Vagina (tissue), 2 donors: ENCODE measurements at regions not wholly inside any gene's neighbourhood (a gene's known extent, or its start where the extent isn't known, plus 50 kb on each side); places are given as distances from the start of the nearest gene placed in this dataset.

ENCODE experiments used
- DNase-seq, 2 donors: peaks; one replicate each; pipeline ENCODE4 v3.0.0-alpha.2; 2017; ENCODE audit errors: extremely low spot score in 2 of 2
- H3K27ac ChIP-seq: fragments of 200-600 bp; sonication (generic); one replicate; pipeline ENCODE4 v1.5.1; 2019
- H3K27me3 ChIP-seq: fragments of 200-600 bp; sonication (generic); one replicate; pipeline ENCODE4 v1.5.1; 2019
- H3K36me3 ChIP-seq, 2 donors: fragments of 200-600 bp; sonication (generic); one replicate each; pipeline ENCODE4 v1.5.1; 2017 to 2019
- H3K4me1 ChIP-seq: fragments of 200-600 bp; sonication (generic); one replicate; pipeline ENCODE4 v1.5.1; 2019
- H3K4me3 ChIP-seq, 2 donors: fragments of 200-600 bp; sonication (generic); 1 replicate in 1 of 2; 2 replicates in 1 of 2; pipeline ENCODE4 v1.5.1; 2016 to 2019
- H3K9me3 ChIP-seq: fragments of 200-600 bp; sonication (generic); one replicate; pipeline ENCODE4 v1.5.1; 2019
- POLR2A ChIP-seq, 2 donors: fragments of 450-650 bp; IDR thresholded peaks; one replicate each; pipeline ENCODE4 v1.6.1; 2017; ENCODE audit warnings: antibody characterized with exemption in 2 of 2, mild to moderate bottlenecking in 2 of 2, moderate library complexity in 2 of 2
- POLR2AphosphoS5 ChIP-seq, 2 donors: sonication (generic); formaldehyde crosslinking; IDR thresholded peaks; one replicate each; pipeline ENCODE4 v1.9.0; 2017; ENCODE audit warnings: antibody characterized with exemption in 2 of 2, mild to moderate bottlenecking in 2 of 2, low read depth in 1 of 2; ENCODE audit not compliant: insufficient read depth in 1 of 2
- intact Hi-C: fragments of 100-400 bp; cut with DNase I; formaldehyde crosslinking; loops from one replicate; pipeline ENCODE4 v1.15.1; 2023
- TF ChIP-seq, protein P1 (sequence below), 3 experiments: fragments of 450-650 bp in 2 of 3; fragments of 200-600 bp in 1 of 3; sonication (generic) in 1 of 3; IDR thresholded peaks; one replicate each; pipeline ENCODE4 v1.5.1; 2017 to 2019; ENCODE audit warnings: antibody characterized with exemption in 3 of 3, mild to moderate bottlenecking in 2 of 3, moderate library complexity in 2 of 3

DNA sequence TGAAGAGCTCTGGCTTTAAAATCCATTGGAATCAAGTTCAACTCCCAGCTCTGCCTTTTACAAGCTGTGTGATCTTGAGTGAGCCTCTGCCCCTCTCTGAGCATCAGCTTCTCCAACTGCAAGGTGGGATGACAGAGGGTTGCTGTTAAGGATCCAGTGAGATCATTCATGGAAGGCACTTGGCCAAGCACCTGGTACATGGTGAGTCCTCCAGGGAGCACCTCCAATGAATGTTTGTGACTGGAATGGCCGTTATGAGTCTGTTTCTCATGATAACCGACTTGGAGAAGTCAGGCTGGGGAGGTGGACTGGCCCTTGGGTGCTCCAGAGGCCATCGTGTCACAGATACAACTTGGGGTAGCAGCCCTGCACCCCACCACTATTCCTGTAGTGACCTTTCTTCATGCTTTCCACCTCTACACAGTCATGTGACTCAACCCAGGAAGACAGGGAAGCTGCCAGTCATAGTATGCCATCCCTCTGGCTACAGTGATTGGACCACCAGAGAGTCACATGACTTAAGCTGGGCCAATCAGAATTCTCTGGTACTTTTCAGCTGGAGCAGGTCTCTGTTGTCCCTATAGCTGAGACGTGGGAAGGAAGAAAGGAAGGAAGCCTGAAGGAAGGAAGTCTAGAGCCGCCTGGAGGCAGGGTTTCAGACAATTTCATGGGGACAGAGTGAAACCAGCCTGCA lies 146.5 kb upstream of the MYL2 start:
- Histone ChIP-seq H3K36me3 (no peaks in the 10 kb centered on the region), H3K27ac (no peak overlapping the region), H3K4me3 (no peak overlapping the region), H3K4me1 (no peaks in the 10 kb centered on the region), H3K9me3 (no peaks in the 10 kb centered on the region), H3K27me3 (no peaks in the 10 kb centered on the region)
- DNase-seq, result no peak
- TF ChIP-seq POLR2AphosphoS5 (IDR thresholded peaks at IDR 0.05; ENCODE audit: insufficient read depth in 1 of 2, low read depth in 1 of 2) (no peak), POLR2A (IDR thresholded peaks at IDR 0.05) (no peak)
- TF ChIP-seq, protein P1, sequence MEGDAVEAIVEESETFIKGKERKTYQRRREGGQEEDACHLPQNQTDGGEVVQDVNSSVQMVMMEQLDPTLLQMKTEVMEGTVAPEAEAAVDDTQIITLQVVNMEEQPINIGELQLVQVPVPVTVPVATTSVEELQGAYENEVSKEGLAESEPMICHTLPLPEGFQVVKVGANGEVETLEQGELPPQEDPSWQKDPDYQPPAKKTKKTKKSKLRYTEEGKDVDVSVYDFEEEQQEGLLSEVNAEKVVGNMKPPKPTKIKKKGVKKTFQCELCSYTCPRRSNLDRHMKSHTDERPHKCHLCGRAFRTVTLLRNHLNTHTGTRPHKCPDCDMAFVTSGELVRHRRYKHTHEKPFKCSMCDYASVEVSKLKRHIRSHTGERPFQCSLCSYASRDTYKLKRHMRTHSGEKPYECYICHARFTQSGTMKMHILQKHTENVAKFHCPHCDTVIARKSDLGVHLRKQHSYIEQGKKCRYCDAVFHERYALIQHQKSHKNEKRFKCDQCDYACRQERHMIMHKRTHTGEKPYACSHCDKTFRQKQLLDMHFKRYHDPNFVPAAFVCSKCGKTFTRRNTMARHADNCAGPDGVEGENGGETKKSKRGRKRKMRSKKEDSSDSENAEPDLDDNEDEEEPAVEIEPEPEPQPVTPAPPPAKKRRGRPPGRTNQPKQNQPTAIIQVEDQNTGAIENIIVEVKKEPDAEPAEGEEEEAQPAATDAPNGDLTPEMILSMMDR (IDR thresholded peaks at IDR 0.05), result no peak
- intact Hi-C loops, result no loop called here

DNA sequence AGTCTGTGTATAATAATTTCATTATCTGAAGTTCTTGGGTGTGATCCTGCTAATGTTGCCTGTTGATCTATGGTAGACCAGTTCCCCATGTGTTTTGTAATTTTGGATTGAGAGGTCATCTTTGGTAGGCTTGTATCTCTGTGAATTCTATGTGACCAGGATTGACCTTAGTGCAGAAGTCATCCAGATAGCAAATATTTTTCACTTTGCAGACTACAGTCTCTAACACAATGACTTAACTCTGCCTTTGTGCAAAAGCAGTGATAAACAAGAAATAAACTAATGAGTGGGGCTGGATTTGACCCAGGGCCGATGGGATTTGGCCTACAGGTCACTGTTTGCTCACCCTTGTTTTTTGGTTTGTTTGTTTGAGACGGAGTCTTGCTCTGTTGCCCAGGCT lies 144.6 kb upstream of the MYL2 start:
- no peaks in the 10 kb centered on the region for H3K4me1 ChIP-seq
- TF ChIP-seq POLR2AphosphoS5 (IDR thresholded peaks at IDR 0.05; ENCODE audit: insufficient read depth in 1 of 2, low read depth in 1 of 2) (no peak), POLR2A (IDR thresholded peaks at IDR 0.05) (no peak)
- TF ChIP-seq, protein P1 (IDR thresholded peaks at IDR 0.05), result no peak
- intact Hi-C loops, result no loop called here
- H3K36me3 ChIP-seq, result no peaks in the 10 kb centered on the region
- H3K27me3 ChIP-seq, result no peaks in the 10 kb centered on the region
- H3K9me3 ChIP-seq, result no peaks in the 10 kb centered on the region
- H3K27ac ChIP-seq, result no peak overlapping the region
- no peak for DNase-seq
- no peak overlapping the region for H3K4me3 ChIP-seq

DNA sequence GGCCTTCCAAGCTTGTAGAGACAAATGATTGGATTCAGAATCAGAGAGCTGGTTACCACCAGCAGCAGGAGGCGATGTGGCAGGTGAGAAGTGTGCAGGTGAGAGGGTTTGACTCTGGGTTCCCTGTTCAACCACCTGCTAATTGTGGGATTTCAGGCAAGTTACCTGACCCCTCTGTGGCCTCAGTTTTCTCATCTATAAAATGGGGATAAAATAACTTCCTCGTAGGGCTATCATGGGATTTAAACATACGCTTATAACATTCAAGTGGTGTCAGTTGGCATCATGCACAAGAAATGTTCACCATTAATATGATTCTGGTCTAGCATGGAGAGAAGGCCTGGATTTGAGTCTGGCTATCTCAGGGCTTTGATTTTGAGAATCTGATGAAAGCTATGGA lies 143.8 kb upstream of the MYL2 start:
- H3K27ac ChIP-seq, result no peak overlapping the region

DNA sequence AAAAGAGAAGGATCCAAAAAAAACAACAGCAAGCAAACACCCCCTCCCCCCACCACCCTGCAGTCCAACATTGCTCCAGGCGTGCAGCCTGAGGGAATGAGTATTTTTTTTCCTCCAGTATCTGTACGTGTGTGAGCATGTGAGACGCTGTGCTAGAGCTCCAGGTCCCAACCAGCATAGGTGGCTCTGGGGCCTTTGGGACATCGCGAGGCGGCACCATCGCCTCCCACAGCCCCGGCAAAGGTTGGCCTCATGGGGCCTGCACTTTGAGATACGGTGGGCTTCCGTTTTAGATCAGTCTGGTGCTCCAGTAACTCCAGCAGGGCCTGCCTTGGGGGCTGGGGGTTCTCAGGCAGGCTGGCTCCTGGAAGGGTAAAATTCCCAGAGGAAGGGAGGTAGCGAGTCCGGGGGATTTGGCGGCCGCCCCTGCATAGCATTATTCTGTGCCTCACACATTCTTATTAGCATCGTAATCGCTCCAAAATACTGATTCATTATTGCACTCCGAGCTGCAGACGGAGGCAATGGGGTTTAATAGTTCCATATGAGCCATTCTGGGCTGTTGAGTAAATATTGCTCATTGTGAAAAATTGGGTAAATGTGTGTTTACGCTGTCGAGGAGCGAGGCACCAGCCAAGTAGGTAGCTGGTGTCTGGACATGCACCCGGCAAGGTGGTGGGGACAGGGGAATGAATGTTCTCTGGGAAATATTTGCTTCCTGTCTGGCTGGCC lies 143.1 kb upstream of the MYL2 start:
- no peaks in the 10 kb centered on the region for H3K9me3 ChIP-seq
- no peaks in the 10 kb centered on the region for H3K4me1 ChIP-seq
- no peak for DNase-seq
- H3K27ac ChIP-seq, result no peak overlapping the region
- no peak overlapping the region for H3K4me3 ChIP-seq
- intact Hi-C loops, result no loop called here
- H3K27me3 ChIP-seq, result no peaks in the 10 kb centered on the region
- no peak for TF ChIP-seq POLR2A (IDR thresholded peaks at IDR 0.05)
- no peak for TF ChIP-seq POLR2AphosphoS5 (IDR thresholded peaks at IDR 0.05; ENCODE audit: insufficient read depth in 1 of 2, low read depth in 1 of 2)
- TF ChIP-seq, protein P1 (IDR thresholded peaks at IDR 0.05), result no peak
- H3K36me3 ChIP-seq, result no peaks in the 10 kb centered on the region

More for the DNA sequence above, 143.8 kb upstream of the MYL2 start:
- Histone ChIP-seq H3K27me3 (no peaks in the 10 kb centered on the region), H3K36me3 (no peaks in the 10 kb centered on the region), H3K4me3 (no peak overlapping the region), H3K4me1 (no peaks in the 10 kb centered on the region), H3K9me3 (no peaks in the 10 kb centered on the region)
- DNase-seq, result no peak
- TF ChIP-seq POLR2A (IDR thresholded peaks at IDR 0.05), result no peak
- intact Hi-C loops, result no loop called here

DNA sequence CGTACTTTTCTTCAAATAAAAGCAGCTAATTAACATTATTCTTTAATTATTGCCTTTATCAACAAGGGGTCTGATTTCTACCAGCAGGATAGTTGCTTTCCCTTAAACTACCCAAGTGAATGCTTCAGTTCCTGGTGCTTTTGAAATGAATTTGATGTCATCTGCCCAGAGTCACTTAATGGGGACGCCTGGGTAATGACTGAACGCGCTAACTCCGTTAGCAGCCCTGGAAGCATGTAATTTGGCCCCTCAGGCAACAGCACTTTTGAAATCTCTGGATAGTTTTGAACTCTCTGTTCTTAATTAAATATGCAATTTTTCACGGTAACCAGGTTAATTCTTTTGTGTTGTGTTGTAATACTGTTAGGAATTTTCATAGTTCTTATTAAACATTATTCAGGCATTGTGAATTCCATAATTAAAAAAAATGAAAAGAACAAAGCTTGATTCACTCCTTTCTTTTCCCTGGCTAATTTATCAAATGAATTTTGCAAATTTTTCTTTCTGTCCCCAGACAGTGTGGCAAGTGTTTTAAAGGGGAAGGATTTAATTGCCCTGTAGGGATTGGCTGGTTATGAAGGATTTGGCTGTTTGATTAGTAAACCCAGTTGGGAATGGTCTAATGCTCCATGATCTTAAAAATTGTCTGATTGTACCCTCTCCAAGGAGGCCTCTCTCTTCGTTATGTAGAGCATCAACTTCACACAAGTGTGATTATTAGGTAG lies 137.5 kb upstream of the MYL2 start:
- TF ChIP-seq, protein P1 (IDR thresholded peaks at IDR 0.05), result no peak
- no peak for TF ChIP-seq POLR2AphosphoS5 (IDR thresholded peaks at IDR 0.05; ENCODE audit: insufficient read depth in 1 of 2, low read depth in 1 of 2)
- TF ChIP-seq POLR2A (IDR thresholded peaks at IDR 0.05), result no peak
- no peaks in the 10 kb centered on the region for H3K36me3 ChIP-seq

More for the DNA sequence above, 137.5 kb upstream of the MYL2 start:
- intact Hi-C loops, result no loop called here
- no peak for DNase-seq
- Histone ChIP-seq H3K9me3 (no peaks in the 10 kb centered on the region), H3K4me3 (no peak overlapping the region), H3K27ac (no peak overlapping the region), H3K4me1 (no peaks in the 10 kb centered on the region), H3K27me3 (no peaks in the 10 kb centered on the region)
